HG03159 (cell line): ENCODE measurements at regions not wholly inside any gene's neighbourhood (a gene's known extent, or its start where the extent isn't known, plus 50 kb on each side); places are given as distances from the start of the nearest gene placed in this dataset.

Experiments used
- ATAC-seq: cut with Tn5 transposase; IDR thresholded peaks from one replicate; pipeline ENCODE4 v1.9.1; 2021; ENCODE audit warnings: mild to moderate bottlenecking, moderate library complexity; ENCODE audit not compliant: unreplicated experiment

- ATAC-seq, result peak; percentile 94
Measured at GRCh38 chrX:2608638-2609430, 82.3 kb upstream of the CD99 start.

GRCh38 chrX:2607113-2607512, 84.0 kb upstream of the CD99 start:
- ATAC-seq, result no peak

- no peak for ATAC-seq
Measured at GRCh38 chrX:2600564-2600963, 90.5 kb upstream of the CD99 start.

- no peak for ATAC-seq
Measured at GRCh38 chrX:2596555-2597255, 94.4 kb upstream of the CD99 start.

GRCh38 chrX:2596045-2596444, 95.0 kb upstream of the CD99 start:
- ATAC-seq, result no peak

- no peak for ATAC-seq
Measured at GRCh38 chrX:2595258-2595657, 94.5 kb upstream of the DHRSX start.

- no peak for ATAC-seq
Measured at GRCh38 chrX:2594491-2594890, 93.7 kb upstream of the DHRSX start.

GRCh38 chrX:2592279-2592678, 91.5 kb upstream of the DHRSX start:
- ATAC-seq, result no peak

GRCh38 chrX:2589186-2590020, 88.6 kb upstream of the DHRSX start:
- ATAC-seq, result no peak

- no peak for ATAC-seq
Measured at GRCh38 chrX:2588049-2588448, 87.3 kb upstream of the DHRSX start.

GRCh38 chrX:2587146-2587545, 86.4 kb upstream of the DHRSX start:
- no peak for ATAC-seq

GRCh38 chrX:2585158-2585470, 84.3 kb upstream of the DHRSX start:
- no peak for ATAC-seq

- ATAC-seq, result no peak
Measured at GRCh38 chrX:2584251-2585157, 83.7 kb upstream of the DHRSX start.

- ATAC-seq, result no peak
Measured at GRCh38 chrX:2583194-2584162, 82.7 kb upstream of the DHRSX start.

GRCh38 chrX:2582667-2583066, 81.9 kb upstream of the DHRSX start:
- no peak for ATAC-seq

- no peak for ATAC-seq
Measured at GRCh38 chrX:2581296-2581695, 80.5 kb upstream of the DHRSX start.

- no peak for ATAC-seq
Measured at GRCh38 chrX:2578864-2579263, 78.1 kb upstream of the DHRSX start.

- no peak for ATAC-seq
Measured at GRCh38 chrX:2577844-2578466, 77.2 kb upstream of the DHRSX start.

- no peak for ATAC-seq
Measured at GRCh38 chrX:2576793-2577192, 76.0 kb upstream of the DHRSX start.
